IPS-15b (cell line): ENCODE measurements at regions not wholly inside any gene's neighbourhood (a gene's known extent, or its start where the extent isn't known, plus 50 kb on each side); places are given as distances from the start of the nearest gene placed in this dataset.

ENCODE experiments used
- H3K27me3 ChIP-seq: one replicate; pipeline ENCODE4 v1.6.1; 2013; ENCODE audit warnings: low read length; ENCODE audit not compliant: control insufficient read depth, insufficient read depth
- H3K36me3 ChIP-seq: one replicate; pipeline ENCODE4 v1.6.1; 2013; ENCODE audit warnings: low read length; ENCODE audit not compliant: control insufficient read depth, insufficient read depth
- H3K4me1 ChIP-seq: one replicate; pipeline ENCODE4 v1.6.1; 2013; ENCODE audit warnings: mild to moderate bottlenecking, low read length; ENCODE audit not compliant: control insufficient read depth, insufficient read depth
- H3K4me3 ChIP-seq: one replicate; pipeline ENCODE4 v1.5.1; 2013; ENCODE audit warnings: low read depth, low read length
- H3K9ac ChIP-seq: one replicate; pipeline ENCODE4 v1.6.1; 2013; ENCODE audit warnings: low read depth, mild to moderate bottlenecking, low read length
- H3K9me3 ChIP-seq: one replicate; pipeline ENCODE4 v1.6.1; 2013; ENCODE audit warnings: mild to moderate bottlenecking, low read length; ENCODE audit not compliant: control insufficient read depth, insufficient read depth

DNA sequence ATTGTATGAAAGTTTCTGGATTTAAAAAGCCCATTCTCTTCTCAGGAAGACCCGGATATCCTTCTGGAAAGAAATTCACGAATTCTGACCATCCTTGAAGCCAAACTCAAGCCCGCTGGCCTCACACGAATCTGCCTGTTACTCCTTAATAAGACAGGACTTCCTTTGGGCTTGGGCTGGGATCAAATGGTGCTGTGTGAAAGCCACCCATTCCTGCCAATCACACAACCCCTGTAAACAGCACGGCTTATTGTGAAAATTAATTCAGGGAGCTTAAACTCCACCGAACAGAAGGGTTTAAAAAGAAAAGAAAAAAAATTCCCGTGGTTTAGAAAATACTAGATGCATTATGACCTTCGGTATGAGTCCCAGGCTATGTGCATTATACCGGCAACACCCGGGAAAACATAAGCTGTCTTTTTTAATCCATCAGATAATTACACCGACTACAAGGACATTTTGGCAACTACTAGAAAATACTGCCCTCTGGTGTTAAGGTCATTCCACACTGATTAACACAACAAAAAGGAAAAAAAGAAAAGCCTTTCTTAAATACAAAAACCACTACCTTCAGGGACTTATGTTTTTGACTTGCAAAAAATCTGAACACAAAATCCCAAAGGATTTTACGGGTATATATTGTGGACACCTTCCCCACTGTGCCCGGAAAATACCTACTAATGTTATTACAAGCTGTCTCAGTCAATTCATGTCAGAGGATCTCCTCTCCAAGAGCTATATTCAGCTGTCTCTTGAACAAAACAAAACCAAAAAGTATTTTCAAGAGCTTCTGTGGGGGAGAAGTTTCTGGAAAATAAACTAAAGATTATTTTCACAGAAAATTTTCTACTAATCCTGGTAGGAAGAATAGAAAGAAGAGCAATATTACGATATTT lies 76.0 kb upstream of the LSM14A start:
- Histone ChIP-seq H3K9ac (no peak overlapping the region), H3K4me3 (peak overlapping the region; percentile 15), H3K9me3 (no peaks in the 10 kb centered on the region), H3K4me1 (no peaks in the 10 kb centered on the region), H3K27me3 (no peaks in the 10 kb centered on the region), H3K36me3 (no peaks in the 10 kb centered on the region)

DNA sequence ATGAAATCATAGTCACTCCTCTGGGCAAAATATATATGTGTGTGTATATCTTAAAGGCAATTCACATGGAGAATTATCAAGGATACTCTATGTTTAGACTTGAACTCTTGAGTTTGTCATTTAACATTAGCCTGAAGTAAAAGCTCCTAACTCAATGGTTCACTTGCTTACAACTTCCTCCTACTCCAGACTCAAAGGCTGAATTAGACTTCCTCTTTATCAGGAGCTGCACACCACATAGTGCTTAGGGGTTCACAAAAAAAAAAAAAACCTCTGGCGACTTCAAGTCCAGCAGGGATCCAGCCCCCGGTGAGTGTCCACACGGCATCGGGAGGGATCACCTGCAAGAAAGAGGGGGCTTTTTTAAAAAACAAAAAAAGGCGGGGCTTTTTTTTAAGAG lies 68.2 kb upstream of the LSM14A start:
- Histone ChIP-seq H3K27me3 (no peaks in the 10 kb centered on the region), H3K4me3 (no peak overlapping the region), H3K9ac (no peak overlapping the region), H3K4me1 (no peaks in the 10 kb centered on the region), H3K9me3 (no peaks in the 10 kb centered on the region), H3K36me3 (no peaks in the 10 kb centered on the region)

DNA sequence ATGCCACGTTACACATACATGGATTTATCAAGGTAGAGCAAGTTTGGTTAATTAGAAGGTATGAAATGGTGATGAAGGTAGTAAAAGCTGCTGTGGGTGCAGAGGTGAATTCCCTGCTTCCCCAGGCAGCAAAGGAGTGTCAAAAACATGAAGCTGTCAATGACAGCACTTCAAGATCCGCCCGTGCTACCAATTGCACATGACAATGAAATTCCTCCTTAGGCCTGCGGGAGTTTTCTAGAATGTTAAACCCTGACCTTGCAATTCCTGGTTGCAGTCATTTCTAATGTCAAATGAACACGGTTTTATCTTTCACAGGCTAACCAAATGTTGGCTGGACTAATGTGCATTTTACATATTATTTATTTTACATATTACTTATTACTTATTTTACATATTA lies 67.7 kb upstream of the LSM14A start:
- Histone ChIP-seq H3K4me3 (no peak overlapping the region), H3K36me3 (no peaks in the 10 kb centered on the region), H3K27me3 (no peaks in the 10 kb centered on the region), H3K9me3 (no peaks in the 10 kb centered on the region), H3K9ac (no peak overlapping the region), H3K4me1 (no peaks in the 10 kb centered on the region)

DNA sequence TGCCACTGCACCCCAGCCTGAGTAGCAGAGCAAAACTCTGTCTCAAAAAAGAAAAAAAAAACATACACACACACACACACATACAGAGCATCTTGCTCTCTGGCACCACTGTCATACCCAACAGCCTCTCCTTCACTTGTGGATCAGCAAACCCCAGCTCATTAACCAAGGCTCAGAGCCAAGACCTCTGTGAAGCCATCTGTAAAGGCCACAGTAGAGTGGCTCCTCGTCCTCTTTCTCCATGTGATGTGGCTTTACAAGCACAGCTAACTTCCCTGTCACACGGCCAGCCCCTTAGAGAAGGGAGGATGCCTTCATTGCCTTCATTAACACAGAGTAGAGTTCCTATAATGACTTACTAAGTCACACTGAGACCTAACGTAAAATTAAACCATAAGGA lies 62.7 kb upstream of the LSM14A start:
- no peaks in the 10 kb centered on the region for H3K36me3 ChIP-seq
- H3K9ac ChIP-seq: no peak overlapping the region

DNA sequence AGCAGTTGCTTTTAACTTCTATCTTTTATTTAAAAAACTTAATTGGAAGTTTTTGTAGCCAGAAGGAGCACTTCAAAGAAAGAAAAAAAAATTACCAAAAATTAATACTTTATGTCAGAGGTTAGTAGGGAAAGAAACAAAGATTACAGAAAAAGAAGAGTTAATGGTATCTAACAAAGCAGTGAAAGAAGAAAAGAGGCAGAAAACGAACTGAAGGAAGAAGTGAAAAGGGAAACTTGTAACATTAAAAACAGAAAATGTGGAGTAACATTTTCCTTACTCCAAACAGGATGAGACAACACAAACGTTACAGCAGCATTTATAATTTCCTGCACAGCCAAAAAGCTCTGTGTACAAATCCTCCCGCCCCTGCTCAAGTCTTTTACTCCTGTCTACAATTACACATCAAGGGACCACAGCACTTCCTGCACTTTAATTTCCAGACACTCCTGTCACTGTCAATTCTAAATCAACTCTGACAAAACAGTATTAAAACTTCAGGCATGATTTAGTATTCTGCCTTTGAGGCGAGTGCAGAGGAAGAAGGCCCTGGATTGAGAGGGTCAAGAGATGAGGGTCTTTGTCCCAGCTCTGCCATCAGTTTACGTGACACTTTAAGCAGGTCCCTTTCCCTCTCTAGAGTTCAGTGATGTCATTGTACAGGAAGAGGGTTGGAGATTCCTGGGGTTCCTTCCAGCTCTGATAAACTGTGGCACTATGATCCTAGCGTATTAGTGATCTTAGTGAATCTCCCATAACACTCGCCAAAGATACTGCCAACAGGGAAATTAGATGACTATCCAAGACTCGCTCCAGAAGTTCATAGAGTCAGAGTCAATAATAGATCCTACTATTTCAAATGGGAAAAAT lies 53.2 kb upstream of the LSM14A start:
- H3K9me3 ChIP-seq: no peaks in the 10 kb centered on the region
- H3K27me3 ChIP-seq: no peaks in the 10 kb centered on the region
- no peak overlapping the region for H3K4me3 ChIP-seq
- H3K9ac ChIP-seq: no peak overlapping the region
- H3K36me3 ChIP-seq: no peaks in the 10 kb centered on the region
- H3K4me1 ChIP-seq: no peaks in the 10 kb centered on the region

More for the DNA sequence above, 62.7 kb upstream of the LSM14A start:
- no peaks in the 10 kb centered on the region for H3K27me3 ChIP-seq
- no peaks in the 10 kb centered on the region for H3K9me3 ChIP-seq
- H3K4me3 ChIP-seq: no peak overlapping the region
- no peaks in the 10 kb centered on the region for H3K4me1 ChIP-seq

DNA sequence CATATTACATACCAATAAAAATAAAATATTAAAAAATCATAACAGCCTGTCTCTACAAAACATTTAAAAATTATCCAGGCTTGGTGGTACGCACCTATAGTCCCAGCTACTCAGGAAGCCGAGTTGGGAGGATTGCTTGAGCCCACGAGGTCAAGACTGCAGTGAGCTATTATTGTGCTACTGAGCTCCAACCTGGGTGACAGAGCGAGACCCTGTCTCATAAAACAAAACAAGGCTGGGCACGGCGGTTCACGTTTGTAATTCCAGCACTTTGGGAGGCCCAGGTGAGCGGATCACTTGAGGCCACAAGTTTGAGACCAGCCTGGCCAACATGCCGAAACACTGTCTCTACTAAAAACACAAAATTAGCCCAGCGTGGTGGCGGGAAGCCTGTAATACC lies 52.2 kb upstream of the LSM14A start:
- no peaks in the 10 kb centered on the region for H3K27me3 ChIP-seq
- no peak overlapping the region for H3K4me3 ChIP-seq
- H3K4me1 ChIP-seq: no peaks in the 10 kb centered on the region
- H3K9me3 ChIP-seq: no peaks in the 10 kb centered on the region
- H3K9ac ChIP-seq: no peak overlapping the region
- H3K36me3 ChIP-seq: no peaks in the 10 kb centered on the region

DNA sequence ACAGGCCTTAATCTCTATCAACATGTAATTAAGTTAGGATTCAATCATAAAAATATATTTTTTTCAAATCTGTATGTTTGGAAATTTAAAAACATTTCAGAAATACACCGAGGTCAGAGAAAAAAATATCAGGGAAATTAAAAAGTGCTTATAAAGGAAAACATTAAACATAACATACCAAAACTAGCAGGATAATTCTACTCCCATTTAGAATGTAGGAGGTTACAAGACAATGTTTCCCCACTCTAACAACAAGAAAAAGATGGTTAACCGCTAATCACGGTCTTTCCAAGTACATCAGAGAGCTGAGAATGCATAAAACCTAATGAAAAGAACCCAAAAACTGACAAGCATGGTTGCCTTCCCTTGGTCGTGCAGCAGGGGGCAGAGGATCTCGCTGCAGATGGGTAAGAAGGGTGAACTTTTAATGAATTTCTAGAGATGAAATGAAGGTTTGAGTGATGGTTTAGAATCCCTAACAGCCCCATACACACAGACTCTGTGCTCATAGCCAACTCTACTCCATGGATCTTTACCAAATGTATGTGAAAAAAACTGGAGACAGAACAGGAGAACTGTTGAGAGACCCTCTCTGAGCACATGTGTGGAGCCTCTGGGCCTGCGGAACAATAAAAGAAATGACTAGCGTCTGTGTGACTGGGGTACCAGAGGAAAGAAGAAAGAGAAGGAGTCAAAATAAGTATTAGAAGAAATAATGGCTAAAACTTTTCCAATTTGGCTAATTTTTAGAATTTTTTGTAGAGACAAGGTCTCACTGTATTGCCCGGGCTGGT lies 51.3 kb upstream of the LSM14A start:
- Histone ChIP-seq H3K4me3 (no peak overlapping the region), H3K27me3 (no peaks in the 10 kb centered on the region), H3K9ac (no peak overlapping the region), H3K9me3 (no peaks in the 10 kb centered on the region), H3K36me3 (no peaks in the 10 kb centered on the region), H3K4me1 (no peaks in the 10 kb centered on the region)
